ENCODE measurements at regions not wholly inside any gene's neighbourhood (a gene's known extent, or its start where the extent isn't known, plus 50 kb on each side); places are given as distances from the start of the nearest gene placed in this dataset.

DNA sequence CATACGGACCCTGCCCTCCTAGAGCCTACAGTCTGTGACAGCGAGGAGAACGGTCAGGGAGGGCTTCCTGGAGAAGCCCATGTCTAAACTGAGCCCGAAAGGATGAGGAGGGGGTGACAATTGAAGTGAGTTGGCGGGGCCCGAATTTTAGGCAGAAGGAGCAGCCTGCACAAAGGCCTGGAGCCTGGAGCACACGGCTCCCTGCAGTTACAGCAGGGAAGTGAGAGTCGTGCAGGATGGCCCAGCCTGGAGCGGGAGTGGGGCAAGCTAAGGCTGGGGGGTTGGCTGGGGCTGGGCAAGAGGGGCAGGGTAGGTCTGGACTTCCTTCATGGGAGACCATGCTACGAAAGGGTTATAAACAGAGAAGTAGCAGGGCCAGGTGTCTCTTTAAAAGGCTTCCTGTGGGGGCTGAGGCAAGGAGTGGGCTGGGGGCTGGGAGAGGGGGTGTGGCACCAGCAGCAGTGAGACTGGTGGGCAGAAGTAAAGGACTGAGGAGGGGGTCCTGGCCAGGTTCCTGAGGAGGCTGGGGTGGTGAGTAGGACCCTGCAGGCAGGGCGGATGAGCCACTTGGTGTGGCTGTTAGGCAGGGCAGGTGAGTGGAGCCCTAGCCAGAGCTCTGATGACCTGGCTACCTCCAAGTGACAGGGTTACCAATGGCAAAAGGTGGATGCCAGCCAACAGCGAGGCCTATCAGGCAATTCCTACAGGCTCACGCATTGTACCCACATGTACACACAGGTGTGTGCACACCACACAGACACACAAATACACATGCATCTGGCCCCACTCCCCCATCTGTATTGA is 119.2 kb downstream of the MRPL14 start:
- WGBS, 2 donors, result 80 to 84% methylated on average over 13 of the region's 13 CpGs
- TF ChIP-seq, protein P1, sequence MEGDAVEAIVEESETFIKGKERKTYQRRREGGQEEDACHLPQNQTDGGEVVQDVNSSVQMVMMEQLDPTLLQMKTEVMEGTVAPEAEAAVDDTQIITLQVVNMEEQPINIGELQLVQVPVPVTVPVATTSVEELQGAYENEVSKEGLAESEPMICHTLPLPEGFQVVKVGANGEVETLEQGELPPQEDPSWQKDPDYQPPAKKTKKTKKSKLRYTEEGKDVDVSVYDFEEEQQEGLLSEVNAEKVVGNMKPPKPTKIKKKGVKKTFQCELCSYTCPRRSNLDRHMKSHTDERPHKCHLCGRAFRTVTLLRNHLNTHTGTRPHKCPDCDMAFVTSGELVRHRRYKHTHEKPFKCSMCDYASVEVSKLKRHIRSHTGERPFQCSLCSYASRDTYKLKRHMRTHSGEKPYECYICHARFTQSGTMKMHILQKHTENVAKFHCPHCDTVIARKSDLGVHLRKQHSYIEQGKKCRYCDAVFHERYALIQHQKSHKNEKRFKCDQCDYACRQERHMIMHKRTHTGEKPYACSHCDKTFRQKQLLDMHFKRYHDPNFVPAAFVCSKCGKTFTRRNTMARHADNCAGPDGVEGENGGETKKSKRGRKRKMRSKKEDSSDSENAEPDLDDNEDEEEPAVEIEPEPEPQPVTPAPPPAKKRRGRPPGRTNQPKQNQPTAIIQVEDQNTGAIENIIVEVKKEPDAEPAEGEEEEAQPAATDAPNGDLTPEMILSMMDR (IDR thresholded peaks at IDR 0.05; ENCODE audit: control extremely low read depth, extremely low read depth), result no peak
- Histone ChIP-seq H3K27ac (ENCODE audit: low read depth in 1 of 2, low read length in 1 of 2) (no peak overlapping the region), H3K36me3 (ENCODE audit: control insufficient read depth in 4 of 4, insufficient read depth in 4 of 4, low read length in 4 of 4) (no peaks in the 10 kb centered on the region), H3K4me3 (no peak overlapping the region), H3K9me3 (ENCODE audit: control insufficient read depth in 4 of 4, insufficient read depth in 3 of 4, low read length in 3 of 4) (peaks cover 0 to 3% (median 0%) of the 10 kb centered on the region in 4 donors), H3K27me3 (ENCODE audit: control insufficient read depth in 3 of 3, insufficient read depth in 3 of 3, low read length in 2 of 3) (no peaks in the 10 kb centered on the region), H3K9ac (ENCODE audit: insufficient read depth in 1 of 2, low read length in 2 of 2) (no peak overlapping the region), H3K4me1 (ENCODE audit: control insufficient read depth in 5 of 5, insufficient read depth in 5 of 5, low read length in 5 of 5) (peaks cover 0 to 9% (median 7%) of the 10 kb centered on the region in 5 donors)
- no peak for ATAC-seq (ENCODE audit: insufficient read depth, low FRiP score)
- DNase-seq, result no peak

DNA sequence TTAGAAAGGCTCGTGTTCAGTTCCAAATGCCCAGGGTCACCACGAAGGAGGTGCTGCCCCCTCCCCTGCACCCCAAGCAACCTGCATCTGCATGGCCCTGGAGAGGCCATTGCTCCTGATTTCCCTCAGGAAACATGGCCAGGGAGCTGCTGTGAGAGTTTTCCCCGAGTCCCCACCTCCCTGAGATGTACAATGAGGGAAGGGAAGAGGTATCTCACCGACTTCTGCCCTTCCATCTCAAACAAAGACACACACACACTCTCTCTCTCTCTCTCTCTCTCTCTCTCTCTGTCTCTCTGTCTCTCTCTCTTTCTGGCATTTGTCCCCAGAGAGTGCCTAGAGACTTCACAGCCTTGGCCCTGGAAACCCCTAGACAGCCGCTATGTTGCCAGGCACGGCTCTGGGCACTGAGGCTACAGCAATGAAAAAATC is 120.4 kb downstream of the MRPL14 start:
- ATAC-seq (ENCODE audit: insufficient read depth, low FRiP score) (no peak), DNase-seq (no peak)
- H3K4me3 ChIP-seq, result no peak overlapping the region
- H3K9ac ChIP-seq (ENCODE audit: insufficient read depth in 1 of 2, low read length in 2 of 2), result no peak overlapping the region
- H3K9me3 ChIP-seq (ENCODE audit: control insufficient read depth in 4 of 4, insufficient read depth in 3 of 4, low read length in 3 of 4), result no peaks in the 10 kb centered on the region
- peaks cover 0 to under 1% (median 0%) of the 10 kb centered on the region in 3 donors for H3K27me3 ChIP-seq (ENCODE audit: control insufficient read depth in 3 of 3, insufficient read depth in 3 of 3, low read length in 2 of 3)
- TF ChIP-seq, protein P1 (IDR thresholded peaks at IDR 0.05; ENCODE audit: control extremely low read depth, extremely low read depth), result no peak
- H3K36me3 ChIP-seq (ENCODE audit: control insufficient read depth in 4 of 4, insufficient read depth in 4 of 4, low read length in 4 of 4), result no peaks in the 10 kb centered on the region
- WGBS, 2 donors, result 82 to 88% methylated on average over 6 of the region's 6 CpGs
- H3K4me1 ChIP-seq (ENCODE audit: control insufficient read depth in 5 of 5, insufficient read depth in 5 of 5, low read length in 5 of 5), result peaks cover 0 to 18% (median 7%) of the 10 kb centered on the region in 5 donors
- H3K27ac ChIP-seq (ENCODE audit: low read depth in 1 of 2, low read length in 1 of 2), result peak overlapping the region in 1 of 2 donors; percentile 71

DNA sequence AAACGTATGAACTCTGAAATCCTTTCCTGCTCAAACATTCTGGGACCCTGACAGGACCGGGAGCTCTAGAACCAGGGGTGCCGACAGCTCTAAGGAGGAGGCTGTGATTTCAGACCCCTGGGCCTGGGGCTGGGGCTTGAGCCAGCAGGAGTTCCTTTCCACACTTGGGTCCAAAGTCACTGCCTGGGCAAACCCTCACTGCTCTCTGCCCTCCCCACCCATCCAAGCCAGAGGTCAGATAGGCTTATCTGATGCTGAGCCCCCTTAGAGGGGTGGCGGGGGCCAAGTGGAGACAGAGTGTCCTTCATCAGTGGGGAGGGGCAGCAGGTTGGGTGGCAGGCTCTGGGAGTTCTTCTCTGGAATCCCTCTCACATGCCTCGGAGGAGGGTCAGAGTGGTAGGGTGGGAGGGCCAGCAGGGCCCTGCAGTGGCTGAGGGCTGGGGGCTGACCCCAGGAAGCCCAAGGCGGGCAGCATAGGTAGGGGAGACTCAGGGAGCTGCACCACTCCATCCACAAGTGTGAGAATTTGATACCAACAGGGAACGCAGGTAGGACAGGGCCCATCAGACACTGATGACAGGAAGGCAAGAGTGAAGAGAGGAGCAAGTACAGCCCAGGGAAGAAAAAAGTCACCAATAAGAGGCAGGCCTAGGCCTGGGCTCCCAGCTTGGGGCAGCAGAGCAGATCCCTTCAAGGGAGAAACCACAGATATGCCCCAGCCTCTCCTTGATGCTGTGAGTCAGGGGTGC is 121.0 kb downstream of the MRPL14 start:
- DNase-seq, result no peak
- peaks cover 0 to 18% (median 7%) of the 10 kb centered on the region in 5 donors for H3K4me1 ChIP-seq (ENCODE audit: control insufficient read depth in 5 of 5, insufficient read depth in 5 of 5, low read length in 5 of 5)
- H3K36me3 ChIP-seq (ENCODE audit: control insufficient read depth in 4 of 4, insufficient read depth in 4 of 4, low read length in 4 of 4), result no peaks in the 10 kb centered on the region
- no peak for ATAC-seq (ENCODE audit: insufficient read depth, low FRiP score)
- no peak overlapping the region for H3K4me3 ChIP-seq
- WGBS, 2 donors, result 88 to 94% methylated on average over 7 of the region's 7 CpGs
- TF ChIP-seq, protein P1 (IDR thresholded peaks at IDR 0.05; ENCODE audit: control extremely low read depth, extremely low read depth), result no peak
- no peaks in the 10 kb centered on the region for H3K9me3 ChIP-seq (ENCODE audit: control insufficient read depth in 4 of 4, insufficient read depth in 3 of 4, low read length in 3 of 4)
- no peak overlapping the region for H3K9ac ChIP-seq (ENCODE audit: insufficient read depth in 1 of 2, low read length in 2 of 2)
- peak overlapping the region in 1 of 2 donors; percentile 71 for H3K27ac ChIP-seq (ENCODE audit: low read depth in 1 of 2, low read length in 1 of 2)
- H3K27me3 ChIP-seq (ENCODE audit: control insufficient read depth in 3 of 3, insufficient read depth in 3 of 3, low read length in 2 of 3), result peaks cover 0 to 6% (median 0%) of the 10 kb centered on the region in 3 donors

Data from lung (tissue), 11 donors.